HEK293 (cell line): ENCODE measurements at regions not wholly inside any gene's neighbourhood (a gene's known extent, or its start where the extent isn't known, plus 50 kb on each side); places are given as distances from the start of the nearest gene placed in this dataset.

Source experiments
- CTCF ChIA-PET: fragments of 350-600 bp; formaldehyde crosslinking; extraction: SDS; loops from one replicate; lab custom pipeline; 2021; ENCODE audit warnings: antibody characterized with exemption; lab: Yijun Ruan, JAX
- POLR2A ChIA-PET: fragments of 300-600 bp; formaldehyde crosslinking; extraction: SDS; loops from one replicate; lab custom pipeline; 2020; ENCODE audit warnings: antibody characterized with exemption, inconsistent platforms; lab: Yijun Ruan, JAX
- H3K27ac ChIP-seq: fragments of 200-500 bp; sonication (Bioruptor generic); 2 replicates; pipeline ENCODE4 v1.5.1; 2014; ENCODE audit warnings: low read depth, low read length, control low read depth, inconsistent platforms; ENCODE audit errors: extremely low read depth
- H3K36me3 ChIP-seq, 2 experiments: fragments of 200-500 bp in 1 of 2; sonication (Bioruptor generic) in 1 of 2; 1 replicate in 1 of 2; 2 replicates in 1 of 2; pipeline ENCODE4 v1.5.1; 2014 to 2017; ENCODE audit warnings: inconsistent platforms in 2 of 2, low read length in 2 of 2; ENCODE audit not compliant: control insufficient read depth in 2 of 2, insufficient read depth in 1 of 2
- H3K4me1 ChIP-seq: fragments of 200-500 bp; sonication (Bioruptor generic); 2 replicates; pipeline ENCODE4 v1.5.1; 2014; ENCODE audit warnings: mild to moderate bottlenecking, low read length, inconsistent platforms; ENCODE audit not compliant: control insufficient read depth, insufficient read depth
- H3K4me3 ChIP-seq: 2 replicates; pipeline ENCODE4 v1.5.1; 2011; ENCODE audit warnings: low read depth, mild to moderate bottlenecking, control low read depth, low read length, moderate library complexity
- H3K9me3 ChIP-seq: fragments of 200-500 bp; sonication (Bioruptor generic); 2 replicates; pipeline ENCODE4 v1.5.1; 2014; ENCODE audit warnings: low read depth, low read length, inconsistent platforms; ENCODE audit not compliant: control insufficient read depth, insufficient read depth
- GLIS2 ChIP-seq: fragments of 450-650 bp; formaldehyde crosslinking; IDR thresholded peaks from 2 replicates; pipeline ENCODE4 v1.5.1; 2016; ENCODE audit warnings: missing biosample characterization, missing genetic modification characterization
- HOXA7 ChIP-seq: sonication (generic); formaldehyde crosslinking; IDR thresholded peaks from 2 replicates; pipeline ENCODE4 v1.8.1; 2022; ENCODE audit warnings: missing genetic modification reagents, borderline replicate concordance
- INSM2 ChIP-seq: fragments of 450-650 bp; formaldehyde crosslinking; IDR thresholded peaks from 2 replicates; pipeline ENCODE4 v1.5.1; 2016; ENCODE audit warnings: missing biosample characterization, missing genetic modification characterization
- KLF8 ChIP-seq: fragments of 450-650 bp; formaldehyde crosslinking; IDR thresholded peaks from 2 replicates; pipeline ENCODE4 v1.5.1; 2016; ENCODE audit warnings: missing biosample characterization, missing genetic modification characterization
- MZF1 ChIP-seq: fragments of 450-650 bp; formaldehyde crosslinking; IDR thresholded peaks from 2 replicates; pipeline ENCODE4 v1.5.1; 2017; ENCODE audit warnings: missing biosample characterization, missing genetic modification characterization, borderline replicate concordance
- PRDM1 ChIP-seq: fragments of 450-650 bp; formaldehyde crosslinking; IDR thresholded peaks from 2 replicates; pipeline ENCODE4; 2016; ENCODE audit warnings: missing biosample characterization, missing genetic modification characterization
- REST ChIP-seq: fragments of 450-650 bp; formaldehyde crosslinking; IDR thresholded peaks from 2 replicates; pipeline ENCODE4 v1.5.1; 2016; ENCODE audit warnings: missing biosample characterization, missing genetic modification characterization
- ZFHX2 ChIP-seq: fragments of 450-650 bp; formaldehyde crosslinking; conservative IDR thresholded peaks from 2 replicates; pipeline ENCODE4 v1.5.1; 2016; ENCODE audit warnings: missing biosample characterization, missing genetic modification characterization
- ZNF10 ChIP-seq: fragments of 450-650 bp; formaldehyde crosslinking; IDR thresholded peaks from 2 replicates; pipeline ENCODE4 v1.5.1; 2017; ENCODE audit warnings: missing biosample characterization, missing genetic modification characterization
- ZNF155 ChIP-seq: fragments of 450-650 bp; formaldehyde crosslinking; IDR thresholded peaks from 2 replicates; pipeline ENCODE4 v1.5.1; 2016; ENCODE audit warnings: missing biosample characterization, missing genetic modification characterization
- ZNF24 ChIP-seq: fragments of 450-650 bp; formaldehyde crosslinking; IDR thresholded peaks from 2 replicates; pipeline ENCODE4 v1.5.1; 2016; ENCODE audit warnings: missing biosample characterization, missing genetic modification characterization
- ZNF433 ChIP-seq: fragments of 450-650 bp; formaldehyde crosslinking; IDR thresholded peaks from 2 replicates; pipeline ENCODE4 v1.5.1; 2016; ENCODE audit warnings: missing biosample characterization, missing genetic modification characterization, low read depth
- ZNF560 ChIP-seq: fragments of 450-650 bp; formaldehyde crosslinking; IDR thresholded peaks from 2 replicates; pipeline ENCODE4 v1.5.1; 2017; ENCODE audit warnings: missing biosample characterization, missing genetic modification characterization, borderline replicate concordance
- ZNF623 ChIP-seq: fragments of 450-650 bp; formaldehyde crosslinking; IDR thresholded peaks from 2 replicates; pipeline ENCODE4 v1.5.1; 2016; ENCODE audit warnings: missing biosample characterization, missing genetic modification characterization
- ZNF629 ChIP-seq: fragments of 450-650 bp; formaldehyde crosslinking; IDR thresholded peaks from 2 replicates; pipeline ENCODE4 v1.5.1; 2017; ENCODE audit warnings: missing biosample characterization, missing genetic modification characterization
- ZNF692 ChIP-seq: fragments of 450-650 bp; formaldehyde crosslinking; IDR thresholded peaks from 2 replicates; pipeline ENCODE4 v1.5.1; 2016; ENCODE audit warnings: missing biosample characterization, missing genetic modification characterization

GRCh38 chr18:79599441-79599931, 80.1 kb upstream of the CTDP1 start (continued):
- TF ChIP-seq ZNF692 (tag by site-specific recombination) (no peak), PRDM1 (tag by site-specific recombination) (no peak), ZNF10 (tag by site-specific recombination) (no peak), ZNF433 (tag by site-specific recombination) (no peak), ZNF623 (tag by site-specific recombination) (no peak), ZNF629 (tag by site-specific recombination) (no peak), GLIS2 (no peak), INSM2 (tag by site-specific recombination) (no peak), KLF8 (tag by site-specific recombination) (no peak), ZNF155 (tag by site-specific recombination) (no peak)

- TF ChIP-seq ZNF560 (tag by site-specific recombination) (no peak), ZFHX2 (peak; percentile 55)
- ChIA-PET CTCF (interaction anchor here (0.6 kb wide), 1 partner anchor 52 kb away, joined by 3 read pairs; no protein-coding TSS in a partner anchor), POLR2A (no interaction called here)
- Histone ChIP-seq H3K9me3 (no peaks in the 10 kb centered on the region), H3K36me3 (no peaks in the 10 kb centered on the region), H3K4me3 (no peak overlapping the region), H3K27ac (no peak overlapping the region), H3K4me1 (no peaks in the 10 kb centered on the region)
Observed at GRCh38 chr18:79600141-79600540, 79.5 kb upstream of the CTDP1 start.

- H3K36me3 ChIP-seq = no peaks in the 10 kb centered on the region
- H3K4me3 ChIP-seq = no peak overlapping the region
- H3K9me3 ChIP-seq = no peaks in the 10 kb centered on the region
- ChIA-PET CTCF (interaction anchor here (0.6 kb wide), 1 partner anchor 52 kb away, joined by 3 read pairs; no protein-coding TSS in a partner anchor), POLR2A (no interaction called here)
- no peak overlapping the region for H3K27ac ChIP-seq
- TF ChIP-seq MZF1 (tag by site-specific recombination) (no peak), ZNF24 (no peak), HOXA7 (CRISPR knock-in tag) (no peak), REST (no peak)
- no peaks in the 10 kb centered on the region for H3K4me1 ChIP-seq
Observed at GRCh38 chr18:79600596-79600995, 79.0 kb upstream of the CTDP1 start.
